SK-N-SH (cell line): ENCODE measurements at regions not wholly inside any gene's neighbourhood (a gene's known extent, or its start where the extent isn't known, plus 50 kb on each side); places are given as distances from the start of the nearest gene placed in this dataset.

ENCODE experiments used
- EP300 ChIP-seq, 2 experiments: IDR thresholded peaks; 2 replicates each; pipeline versions ENCODE4 v1.4.0 to v1.6.1; 2012; ENCODE audit warnings: borderline replicate concordance in 1 of 2, low read depth in 1 of 2, low read length in 1 of 2
- EZH2phosphoT487 ChIP-seq: fragments of 200-600 bp; sonication (generic); IDR thresholded peaks from 2 replicates; pipeline ENCODE4 v1.6.1; 2017; ENCODE audit warnings: low read depth, mixed run types, mild to moderate bottlenecking, antibody characterized with exemption, moderate library complexity, borderline replicate concordance
- POLR2AphosphoS5 ChIP-seq: IDR thresholded peaks from 2 replicates; pipeline ENCODE4 v1.6.1; 2012; ENCODE audit warnings: low read depth, low read length
- RAD21 ChIP-seq: IDR thresholded peaks from 2 replicates; pipeline ENCODE4 v1.6.1; 2012; ENCODE audit warnings: mild to moderate bottlenecking, low read length
- TAF1 ChIP-seq: IDR thresholded peaks from 2 replicates; pipeline ENCODE4 v1.6.1; 2012; ENCODE audit warnings: low read depth, mild to moderate bottlenecking, low read length, moderate library complexity, borderline replicate concordance
- TF ChIP-seq, protein P1 (sequence below): IDR thresholded peaks from 2 replicates; pipeline ENCODE4 v1.4.0; 2012; ENCODE audit warnings: low read depth, borderline replicate concordance
- TF ChIP-seq, protein P2 (sequence below): fragments of 200-600 bp; sonication (generic); IDR thresholded peaks from 2 replicates; pipeline ENCODE4 v1.6.1; 2017; ENCODE audit warnings: antibody characterized with exemption, mild to moderate bottlenecking, moderate library complexity
- TF ChIP-seq, protein P3 (sequence below): IDR thresholded peaks from 2 replicates; pipeline ENCODE4 v1.4.0; 2012; ENCODE audit warnings: low read depth
- TF ChIP-seq, protein P4 (sequence below): fragments of 150-350 bp; IDR thresholded peaks from 2 replicates; pipeline ENCODE4 v1.6.1; 2016; ENCODE audit warnings: mild to moderate bottlenecking, low read depth, low read length

DNA sequence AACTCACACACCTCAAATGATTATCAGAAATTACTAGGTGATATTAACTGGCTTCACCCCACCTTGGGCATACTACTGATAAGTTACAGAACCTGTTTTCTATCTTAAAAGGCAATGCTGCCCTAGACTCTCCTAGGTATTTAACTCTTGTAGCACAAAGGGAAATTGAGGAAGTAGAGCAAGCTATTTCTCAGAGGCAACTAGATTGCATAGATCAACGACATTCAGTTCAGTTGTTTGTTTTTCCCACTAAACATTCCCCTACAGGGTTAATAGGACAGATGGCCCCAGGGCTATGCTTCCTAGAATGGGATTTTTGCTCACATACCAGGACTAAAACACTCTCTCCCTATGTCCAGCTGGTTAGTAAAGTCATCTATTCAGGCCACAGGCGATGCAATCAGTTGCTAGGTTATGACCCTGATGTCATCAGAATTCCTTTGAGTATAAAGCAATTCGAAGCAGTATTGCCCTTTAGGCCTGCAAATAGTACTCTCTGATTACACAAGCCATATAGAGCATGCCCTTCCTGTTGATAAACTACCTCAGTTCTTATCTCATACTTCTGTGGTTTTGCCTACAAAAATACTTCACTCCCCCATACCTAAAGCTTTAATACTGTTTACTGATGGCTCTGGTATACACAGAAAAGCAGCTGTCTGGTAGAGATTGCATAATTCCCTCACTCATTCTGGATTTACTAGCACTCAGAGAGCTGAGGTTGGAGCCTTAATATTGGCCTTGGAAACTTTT lies 67.4 kb upstream of the ASCC3 start:
- no peak for TF ChIP-seq EZH2phosphoT487
- TF ChIP-seq, protein P1, sequence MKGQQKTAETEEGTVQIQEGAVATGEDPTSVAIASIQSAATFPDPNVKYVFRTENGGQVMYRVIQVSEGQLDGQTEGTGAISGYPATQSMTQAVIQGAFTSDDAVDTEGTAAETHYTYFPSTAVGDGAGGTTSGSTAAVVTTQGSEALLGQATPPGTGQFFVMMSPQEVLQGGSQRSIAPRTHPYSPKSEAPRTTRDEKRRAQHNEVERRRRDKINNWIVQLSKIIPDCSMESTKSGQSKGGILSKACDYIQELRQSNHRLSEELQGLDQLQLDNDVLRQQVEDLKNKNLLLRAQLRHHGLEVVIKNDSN, result no peak
- TF ChIP-seq, protein P2, sequence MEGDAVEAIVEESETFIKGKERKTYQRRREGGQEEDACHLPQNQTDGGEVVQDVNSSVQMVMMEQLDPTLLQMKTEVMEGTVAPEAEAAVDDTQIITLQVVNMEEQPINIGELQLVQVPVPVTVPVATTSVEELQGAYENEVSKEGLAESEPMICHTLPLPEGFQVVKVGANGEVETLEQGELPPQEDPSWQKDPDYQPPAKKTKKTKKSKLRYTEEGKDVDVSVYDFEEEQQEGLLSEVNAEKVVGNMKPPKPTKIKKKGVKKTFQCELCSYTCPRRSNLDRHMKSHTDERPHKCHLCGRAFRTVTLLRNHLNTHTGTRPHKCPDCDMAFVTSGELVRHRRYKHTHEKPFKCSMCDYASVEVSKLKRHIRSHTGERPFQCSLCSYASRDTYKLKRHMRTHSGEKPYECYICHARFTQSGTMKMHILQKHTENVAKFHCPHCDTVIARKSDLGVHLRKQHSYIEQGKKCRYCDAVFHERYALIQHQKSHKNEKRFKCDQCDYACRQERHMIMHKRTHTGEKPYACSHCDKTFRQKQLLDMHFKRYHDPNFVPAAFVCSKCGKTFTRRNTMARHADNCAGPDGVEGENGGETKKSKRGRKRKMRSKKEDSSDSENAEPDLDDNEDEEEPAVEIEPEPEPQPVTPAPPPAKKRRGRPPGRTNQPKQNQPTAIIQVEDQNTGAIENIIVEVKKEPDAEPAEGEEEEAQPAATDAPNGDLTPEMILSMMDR, result no peak
- TF ChIP-seq RAD21, result no peak
- TF ChIP-seq, protein P3, sequence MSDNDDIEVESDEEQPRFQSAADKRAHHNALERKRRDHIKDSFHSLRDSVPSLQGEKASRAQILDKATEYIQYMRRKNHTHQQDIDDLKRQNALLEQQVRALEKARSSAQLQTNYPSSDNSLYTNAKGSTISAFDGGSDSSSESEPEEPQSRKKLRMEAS, result no peak
- TF ChIP-seq, protein P4, sequence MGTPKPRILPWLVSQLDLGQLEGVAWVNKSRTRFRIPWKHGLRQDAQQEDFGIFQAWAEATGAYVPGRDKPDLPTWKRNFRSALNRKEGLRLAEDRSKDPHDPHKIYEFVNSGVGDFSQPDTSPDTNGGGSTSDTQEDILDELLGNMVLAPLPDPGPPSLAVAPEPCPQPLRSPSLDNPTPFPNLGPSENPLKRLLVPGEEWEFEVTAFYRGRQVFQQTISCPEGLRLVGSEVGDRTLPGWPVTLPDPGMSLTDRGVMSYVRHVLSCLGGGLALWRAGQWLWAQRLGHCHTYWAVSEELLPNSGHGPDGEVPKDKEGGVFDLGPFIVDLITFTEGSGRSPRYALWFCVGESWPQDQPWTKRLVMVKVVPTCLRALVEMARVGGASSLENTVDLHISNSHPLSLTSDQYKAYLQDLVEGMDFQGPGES, result no peak
- TF ChIP-seq POLR2AphosphoS5, result no peak
- TF ChIP-seq EP300 (IDR thresholded peaks at IDR 0.05; ENCODE audit: borderline replicate concordance in 1 of 2, low read depth in 1 of 2, low read length in 1 of 2), result no peak
- TF ChIP-seq TAF1, result no peak
